Neural crest cell (in vitro differentiated cells): ENCODE measurements at regions not wholly inside any gene's neighbourhood (a gene's known extent, or its start where the extent isn't known, plus 50 kb on each side); places are given as distances from the start of the nearest gene placed in this dataset.

Experiments used
- DNase-seq: peaks from one replicate; pipeline ENCODE4 v3.0.0; 2021; ENCODE audit warnings: low read depth, mixed read lengths, low spot score
- H3K27ac Mint-ChIP-seq: one replicate; pipeline ENCODE4 v1.8.0; 2021; ENCODE audit warnings: mild to moderate bottlenecking, mixed read lengths; ENCODE audit not compliant: unreplicated experiment
- H3K27me3 Mint-ChIP-seq: 2 replicates; pipeline ENCODE4 v1.8.0; 2021; ENCODE audit warnings: low read depth, mild to moderate bottlenecking, mixed read lengths
- H3K36me3 Mint-ChIP-seq: 2 replicates; pipeline ENCODE4 v1.8.0; 2021; ENCODE audit warnings: low read depth, mild to moderate bottlenecking, mixed read lengths
- H3K4me1 Mint-ChIP-seq: 2 replicates; pipeline ENCODE4 v1.8.0; 2021; ENCODE audit warnings: mixed read lengths
- H3K4me3 Mint-ChIP-seq: one replicate; pipeline ENCODE4 v1.8.0; 2021; ENCODE audit warnings: mild to moderate bottlenecking, mixed read lengths
- H3K9me3 Mint-ChIP-seq: 2 replicates; pipeline ENCODE4 v1.8.0; 2021; ENCODE audit warnings: mixed read lengths
- CTCF ChIP-seq: fragments of 200-600 bp; sonication (generic); conservative IDR thresholded peaks from 2 replicates; pipeline ENCODE4 v1.5.0; 2021; ENCODE audit warnings: antibody characterized with exemption, mild to moderate bottlenecking

GRCh38 chr12:34340534-34341361 is 318.5 kb downstream of the ALG10 start:
- H3K4me3 Mint-ChIP-seq = no peak overlapping the region
- no peaks in the 10 kb centered on the region for H3K9me3 Mint-ChIP-seq
- no peak for DNase-seq
- no peaks in the 10 kb centered on the region for H3K36me3 Mint-ChIP-seq
- no peak for TF ChIP-seq CTCF
- H3K27me3 Mint-ChIP-seq = no peaks in the 10 kb centered on the region
- no peak overlapping the region for H3K27ac Mint-ChIP-seq
- no peaks in the 10 kb centered on the region for H3K4me1 Mint-ChIP-seq

- no peak overlapping the region for H3K27ac Mint-ChIP-seq
- H3K9me3 Mint-ChIP-seq = no peaks in the 10 kb centered on the region
- no peaks in the 10 kb centered on the region for H3K4me1 Mint-ChIP-seq
- no peak for DNase-seq
- H3K4me3 Mint-ChIP-seq = no peak overlapping the region
- H3K36me3 Mint-ChIP-seq = no peaks in the 10 kb centered on the region
- TF ChIP-seq CTCF = no peak
- H3K27me3 Mint-ChIP-seq = no peaks in the 10 kb centered on the region
Measured at GRCh38 chr12:34341362-34341733, 319.1 kb downstream of the ALG10 start.

- no peak overlapping the region for H3K4me3 Mint-ChIP-seq
- no peaks in the 10 kb centered on the region for H3K27me3 Mint-ChIP-seq
Measured at GRCh38 chr12:34342048-34342447, 319.8 kb downstream of the ALG10 start.

GRCh38 chr12:34343345-34343744 is 321.0 kb downstream of the ALG10 start:
- no peaks in the 10 kb centered on the region for H3K4me1 Mint-ChIP-seq
- no peaks in the 10 kb centered on the region for H3K36me3 Mint-ChIP-seq
- H3K27ac Mint-ChIP-seq = no peak overlapping the region
- H3K4me3 Mint-ChIP-seq = no peak overlapping the region
- H3K27me3 Mint-ChIP-seq = no peaks in the 10 kb centered on the region
- no peak for DNase-seq
- no peak for TF ChIP-seq CTCF
- no peaks in the 10 kb centered on the region for H3K9me3 Mint-ChIP-seq

More at GRCh38 chr12:34342048-34342447, 319.8 kb downstream of the ALG10 start:
- TF ChIP-seq CTCF = no peak
- Mint-ChIP-seq H3K4me1 (no peaks in the 10 kb centered on the region), H3K9me3 (no peaks in the 10 kb centered on the region), H3K36me3 (no peaks in the 10 kb centered on the region), H3K27ac (no peak overlapping the region)
- no peak for DNase-seq

- H3K4me3 Mint-ChIP-seq = no peak overlapping the region
- DNase-seq = no peak
- no peaks in the 10 kb centered on the region for H3K36me3 Mint-ChIP-seq
- H3K27ac Mint-ChIP-seq = no peak overlapping the region
- no peaks in the 10 kb centered on the region for H3K27me3 Mint-ChIP-seq
- no peak for TF ChIP-seq CTCF
- H3K4me1 Mint-ChIP-seq = no peaks in the 10 kb centered on the region
- no peaks in the 10 kb centered on the region for H3K9me3 Mint-ChIP-seq
Measured at GRCh38 chr12:34343766-34344165, 321.5 kb downstream of the ALG10 start.
